OCI-LY3 (cell line): ENCODE measurements at regions not wholly inside any gene's neighbourhood (a gene's known extent, or its start where the extent isn't known, plus 50 kb on each side); places are given as distances from the start of the nearest gene placed in this dataset.

Source experiments
- H2AFZ ChIP-seq: fragments of 200-600, 300-600 bp; shearing (Covaris generic); 2 replicates; pipeline ENCODE4 v1.6.0; 2014; ENCODE audit warnings: antibody characterized with exemption, low read depth, low read length
- H3K27ac ChIP-seq: fragments of 200-600, 300-600 bp; sonication (generic); 2 replicates; pipeline ENCODE4 v1.5.1; 2014; ENCODE audit warnings: mild to moderate bottlenecking, low read length, moderate library complexity, mixed read lengths
- H3K27me3 ChIP-seq: fragments of 200-600, 300-600 bp; sonication (generic); 2 replicates; pipeline ENCODE4 v1.6.1; 2014; ENCODE audit warnings: low read depth, low read length, mixed read lengths
- H3K36me3 ChIP-seq: fragments of 200-600, 300-600 bp; sonication (generic); replicated peaks from 2 replicates; pipeline ENCODE3; 2014; ENCODE audit warnings: low read depth, low read length, mixed read lengths
- H3K4me1 ChIP-seq: fragments of 300-600, 200-600 bp; sonication (generic); 2 replicates; pipeline ENCODE4 v1.6.1; 2014; ENCODE audit warnings: low read length, mixed read lengths
- H3K4me2 ChIP-seq: fragments of 200-600, 300-600 bp; sonication (generic); 2 replicates; pipeline ENCODE4 v1.6.1; 2014; ENCODE audit warnings: low read length, mixed read lengths
- H3K4me3 ChIP-seq: fragments of 300-600, 200-600 bp; sonication (generic); 2 replicates; pipeline ENCODE4 v1.5.1; 2014; ENCODE audit warnings: antibody characterized with exemption, mild to moderate bottlenecking, low read length, moderate library complexity
- H3K79me2 ChIP-seq: fragments of 300-600, 200-600 bp; shearing (Covaris generic); 2 replicates; pipeline ENCODE4 v1.6.1; 2014; ENCODE audit warnings: mild to moderate bottlenecking, low read length, mixed read lengths
- H3K9ac ChIP-seq: fragments of 300-600, 200-600 bp; shearing (Covaris generic); 2 replicates; pipeline ENCODE4 v1.6.0; 2014; ENCODE audit warnings: mild to moderate bottlenecking, low read length, moderate library complexity
- H3K9me3 ChIP-seq: fragments of 200-600, 300-600 bp; shearing (Covaris generic); 2 replicates; pipeline ENCODE4 v1.6.1; 2014; ENCODE audit warnings: low read length, mixed read lengths; ENCODE audit not compliant: insufficient read depth
- H4K20me1 ChIP-seq: fragments of 200-600, 300-600 bp; sonication (generic); 2 replicates; pipeline ENCODE4 v1.6.1; 2016; ENCODE audit warnings: low read length, mixed read lengths; ENCODE audit not compliant: insufficient read depth
- EZH2phosphoT487 ChIP-seq: fragments of 200-600 bp; shearing (Covaris generic); IDR thresholded peaks from 2 replicates; pipeline ENCODE4 v1.6.1; 2018; ENCODE audit warnings: antibody characterized with exemption, mixed run types, low read depth
- TF ChIP-seq, protein P1 (sequence below): fragments of 200-600, 300-600 bp; sonication (generic); IDR thresholded peaks from 2 replicates; pipeline ENCODE4 v1.5.1; 2014; ENCODE audit warnings: antibody characterized with exemption, low read length, low read depth

DNA sequence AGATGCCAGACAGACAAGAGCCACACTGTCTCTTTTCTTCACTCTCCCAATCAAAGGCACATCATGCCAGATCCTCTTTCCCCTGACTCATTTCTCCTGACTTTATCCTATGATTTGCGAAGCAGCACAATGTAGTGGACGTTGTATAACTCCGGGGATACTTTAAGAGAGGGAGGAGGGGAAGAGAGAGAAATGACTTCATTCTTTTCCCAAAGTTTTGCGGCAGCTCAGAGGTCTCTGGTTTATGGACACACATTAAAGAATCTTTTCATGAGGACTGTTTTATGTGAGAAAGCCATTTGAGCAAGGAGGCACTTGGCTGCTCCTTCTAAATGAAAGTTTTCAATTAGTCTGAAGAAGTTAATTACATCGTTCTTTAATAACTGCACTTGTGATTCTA lies 75.1 kb upstream of the MC3R start:
- peaks cover 32% of the 10 kb centered on the region for H3K27me3 ChIP-seq
- H2AFZ ChIP-seq = no peak overlapping the region
- no peaks in the 10 kb centered on the region for H3K9me3 ChIP-seq
- H3K27ac ChIP-seq = no peak overlapping the region
- H4K20me1 ChIP-seq = no peaks in the 10 kb centered on the region
- H3K79me2 ChIP-seq = no peaks in the 10 kb centered on the region
- no peaks in the 10 kb centered on the region for H3K4me1 ChIP-seq
- H3K4me2 ChIP-seq = no peak overlapping the region
- H3K4me3 ChIP-seq = no peak overlapping the region
- TF ChIP-seq EZH2phosphoT487 = no peak
- TF ChIP-seq, protein P1, sequence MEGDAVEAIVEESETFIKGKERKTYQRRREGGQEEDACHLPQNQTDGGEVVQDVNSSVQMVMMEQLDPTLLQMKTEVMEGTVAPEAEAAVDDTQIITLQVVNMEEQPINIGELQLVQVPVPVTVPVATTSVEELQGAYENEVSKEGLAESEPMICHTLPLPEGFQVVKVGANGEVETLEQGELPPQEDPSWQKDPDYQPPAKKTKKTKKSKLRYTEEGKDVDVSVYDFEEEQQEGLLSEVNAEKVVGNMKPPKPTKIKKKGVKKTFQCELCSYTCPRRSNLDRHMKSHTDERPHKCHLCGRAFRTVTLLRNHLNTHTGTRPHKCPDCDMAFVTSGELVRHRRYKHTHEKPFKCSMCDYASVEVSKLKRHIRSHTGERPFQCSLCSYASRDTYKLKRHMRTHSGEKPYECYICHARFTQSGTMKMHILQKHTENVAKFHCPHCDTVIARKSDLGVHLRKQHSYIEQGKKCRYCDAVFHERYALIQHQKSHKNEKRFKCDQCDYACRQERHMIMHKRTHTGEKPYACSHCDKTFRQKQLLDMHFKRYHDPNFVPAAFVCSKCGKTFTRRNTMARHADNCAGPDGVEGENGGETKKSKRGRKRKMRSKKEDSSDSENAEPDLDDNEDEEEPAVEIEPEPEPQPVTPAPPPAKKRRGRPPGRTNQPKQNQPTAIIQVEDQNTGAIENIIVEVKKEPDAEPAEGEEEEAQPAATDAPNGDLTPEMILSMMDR = no peak
- H3K9ac ChIP-seq = no peak overlapping the region
- no peaks in the 10 kb centered on the region for H3K36me3 ChIP-seq

GRCh38 chr20:56174416-56174815 lies 74.1 kb upstream of the MC3R start:
- Histone ChIP-seq H3K4me2 (no peak overlapping the region), H3K4me1 (no peaks in the 10 kb centered on the region), H3K27ac (no peak overlapping the region), H2AFZ (no peak overlapping the region), H3K9me3 (no peaks in the 10 kb centered on the region), H3K4me3 (no peak overlapping the region), H4K20me1 (no peaks in the 10 kb centered on the region), H3K79me2 (no peaks in the 10 kb centered on the region), H3K27me3 (peaks cover 30% of the 10 kb centered on the region), H3K36me3 (no peaks in the 10 kb centered on the region), H3K9ac (no peak overlapping the region)
- TF ChIP-seq, protein P1 = no peak
- TF ChIP-seq EZH2phosphoT487 = no peak

DNA sequence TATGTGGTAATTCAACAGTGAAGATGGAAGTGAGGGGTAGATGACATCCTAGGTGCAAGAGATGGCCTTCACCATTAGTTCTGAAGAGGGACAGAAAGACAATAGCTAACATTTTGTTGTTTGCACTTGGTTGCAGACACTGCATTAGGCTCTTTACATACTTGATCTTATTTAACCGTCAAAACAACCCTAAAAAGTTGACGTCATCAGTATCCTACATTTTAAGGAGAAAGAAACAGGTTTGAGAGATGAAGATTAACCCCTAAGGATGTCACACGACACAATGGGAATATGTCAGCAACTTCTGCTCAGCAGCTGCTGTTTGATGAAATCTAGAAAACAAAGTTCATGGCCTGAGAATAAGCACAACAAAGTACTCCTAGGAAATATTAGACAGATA lies 72.6 kb upstream of the MC3R start:
- no peaks in the 10 kb centered on the region for H3K4me1 ChIP-seq
- H3K27me3 ChIP-seq = peaks cover 28% of the 10 kb centered on the region
- H3K4me2 ChIP-seq = no peak overlapping the region
- no peaks in the 10 kb centered on the region for H4K20me1 ChIP-seq
- H3K79me2 ChIP-seq = no peaks in the 10 kb centered on the region
- no peak overlapping the region for H3K27ac ChIP-seq
- no peak overlapping the region for H3K9ac ChIP-seq
- no peaks in the 10 kb centered on the region for H3K9me3 ChIP-seq
- H3K36me3 ChIP-seq = no peaks in the 10 kb centered on the region
- no peak overlapping the region for H2AFZ ChIP-seq
- no peak overlapping the region for H3K4me3 ChIP-seq
- TF ChIP-seq EZH2phosphoT487 = no peak
- TF ChIP-seq, protein P1 = no peak

GRCh38 chr20:56178219-56178618 lies 70.3 kb upstream of the MC3R start:
- H3K79me2 ChIP-seq = no peaks in the 10 kb centered on the region
- TF ChIP-seq EZH2phosphoT487 = no peak
- TF ChIP-seq, protein P1 = no peak
- no peak overlapping the region for H3K4me2 ChIP-seq
- no peak overlapping the region for H3K4me3 ChIP-seq
- H3K27me3 ChIP-seq = peaks cover 28% of the 10 kb centered on the region
- 0 out of 2 replicates have a peak, but pooled peaks cover 2% of the 10 kb centered on the region for H3K4me1 ChIP-seq
- H3K27ac ChIP-seq = no peak overlapping the region
- no peaks in the 10 kb centered on the region for H3K36me3 ChIP-seq
- H3K9ac ChIP-seq = no peak overlapping the region
- no peak overlapping the region for H2AFZ ChIP-seq
- H3K9me3 ChIP-seq = no peaks in the 10 kb centered on the region
- no peaks in the 10 kb centered on the region for H4K20me1 ChIP-seq
